ENCODE measurements at regions not wholly inside any gene's neighbourhood (a gene's known extent, or its start where the extent isn't known, plus 50 kb on each side); places are given as distances from the start of the nearest gene placed in this dataset.

DNA sequence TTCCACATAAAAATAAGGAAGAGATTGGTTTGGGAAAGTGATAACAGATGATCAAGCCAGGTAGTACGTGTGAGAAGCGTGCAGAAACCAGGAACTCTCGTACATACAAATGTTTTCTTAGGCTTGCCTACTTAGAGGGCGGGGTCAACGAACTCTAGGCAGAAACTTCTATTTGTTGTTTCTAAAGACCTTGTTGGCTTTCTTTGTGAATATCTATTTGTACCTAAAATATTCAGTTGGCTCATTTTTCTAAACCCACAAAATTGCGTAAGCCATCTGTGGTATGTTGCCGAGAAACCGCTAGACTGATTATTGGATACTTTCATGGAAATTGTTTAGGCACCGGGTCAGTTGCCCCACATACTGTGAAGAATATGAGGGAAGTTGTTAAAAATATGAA is 458.5 kb downstream of the MAT2B start:
- Histone ChIP-seq H2AFZ (ENCODE audit: low read length) (no peak overlapping the region), H3K27ac (ENCODE audit: low read depth, low read length) (no peak overlapping the region), H3K36me3 (ENCODE audit: insufficient read depth, low read length) (no peaks in the 10 kb centered on the region), H3K79me2 (ENCODE audit: insufficient read depth, low read length) (no peaks in the 10 kb centered on the region), H3K4me1 (ENCODE audit: insufficient read depth, low read length) (peaks cover 5% of the 10 kb centered on the region), H4K20me1 (ENCODE audit: insufficient read depth, low read length) (no peaks in the 10 kb centered on the region), H3K4me3 (ENCODE audit: insufficient read depth, low read length) (no peak overlapping the region), H3K27me3 (ENCODE audit: insufficient read depth, low read length) (no peaks in the 10 kb centered on the region), H3K9me3 (ENCODE audit: low read depth, low read length) (no peaks in the 10 kb centered on the region), H3K4me2 (ENCODE audit: insufficient read depth, low read length) (peak overlapping the region; percentile 42)
- TF ChIP-seq, protein P1, sequence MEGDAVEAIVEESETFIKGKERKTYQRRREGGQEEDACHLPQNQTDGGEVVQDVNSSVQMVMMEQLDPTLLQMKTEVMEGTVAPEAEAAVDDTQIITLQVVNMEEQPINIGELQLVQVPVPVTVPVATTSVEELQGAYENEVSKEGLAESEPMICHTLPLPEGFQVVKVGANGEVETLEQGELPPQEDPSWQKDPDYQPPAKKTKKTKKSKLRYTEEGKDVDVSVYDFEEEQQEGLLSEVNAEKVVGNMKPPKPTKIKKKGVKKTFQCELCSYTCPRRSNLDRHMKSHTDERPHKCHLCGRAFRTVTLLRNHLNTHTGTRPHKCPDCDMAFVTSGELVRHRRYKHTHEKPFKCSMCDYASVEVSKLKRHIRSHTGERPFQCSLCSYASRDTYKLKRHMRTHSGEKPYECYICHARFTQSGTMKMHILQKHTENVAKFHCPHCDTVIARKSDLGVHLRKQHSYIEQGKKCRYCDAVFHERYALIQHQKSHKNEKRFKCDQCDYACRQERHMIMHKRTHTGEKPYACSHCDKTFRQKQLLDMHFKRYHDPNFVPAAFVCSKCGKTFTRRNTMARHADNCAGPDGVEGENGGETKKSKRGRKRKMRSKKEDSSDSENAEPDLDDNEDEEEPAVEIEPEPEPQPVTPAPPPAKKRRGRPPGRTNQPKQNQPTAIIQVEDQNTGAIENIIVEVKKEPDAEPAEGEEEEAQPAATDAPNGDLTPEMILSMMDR (IDR thresholded peaks at IDR 0.05; ENCODE audit: extremely low read depth, low read depth, low read length) = no peak
- DNase-seq (ENCODE audit: insufficient read length, low spot score, missing footprints) = no peak

DNA sequence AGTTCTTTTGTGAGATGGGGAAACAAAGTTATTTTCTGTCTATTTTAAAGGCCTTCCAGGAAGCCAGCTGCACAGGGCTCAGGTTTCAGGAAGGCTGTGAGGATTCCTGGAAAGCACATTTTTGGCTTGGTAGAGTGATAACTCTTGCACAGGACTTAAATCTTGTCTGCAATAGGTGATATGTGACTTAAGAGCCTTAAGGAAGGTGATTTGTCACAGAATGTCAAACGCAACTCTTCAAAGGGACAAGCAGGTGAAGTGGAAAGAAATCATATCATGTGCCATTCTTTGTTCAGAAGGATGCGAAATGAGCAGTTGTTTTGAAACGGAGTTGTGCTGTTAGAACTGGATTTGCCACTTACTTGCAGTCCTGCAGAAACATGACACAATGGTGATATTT is 459.3 kb downstream of the MAT2B start:
- Histone ChIP-seq H4K20me1 (ENCODE audit: insufficient read depth, low read length) (no peaks in the 10 kb centered on the region), H3K27ac (ENCODE audit: low read depth, low read length) (no peak overlapping the region), H3K79me2 (ENCODE audit: insufficient read depth, low read length) (no peaks in the 10 kb centered on the region), H2AFZ (ENCODE audit: low read length) (no peak overlapping the region), H3K4me2 (ENCODE audit: insufficient read depth, low read length) (no peak overlapping the region), H3K27me3 (ENCODE audit: insufficient read depth, low read length) (no peaks in the 10 kb centered on the region), H3K4me1 (ENCODE audit: insufficient read depth, low read length) (peaks cover 5% of the 10 kb centered on the region), H3K9me3 (ENCODE audit: low read depth, low read length) (no peaks in the 10 kb centered on the region), H3K4me3 (ENCODE audit: insufficient read depth, low read length) (no peak overlapping the region), H3K36me3 (ENCODE audit: insufficient read depth, low read length) (no peaks in the 10 kb centered on the region)
- no peak for DNase-seq (ENCODE audit: insufficient read length, low spot score, missing footprints)
- TF ChIP-seq, protein P1 (IDR thresholded peaks at IDR 0.05; ENCODE audit: extremely low read depth, low read depth, low read length) = no peak

DNA sequence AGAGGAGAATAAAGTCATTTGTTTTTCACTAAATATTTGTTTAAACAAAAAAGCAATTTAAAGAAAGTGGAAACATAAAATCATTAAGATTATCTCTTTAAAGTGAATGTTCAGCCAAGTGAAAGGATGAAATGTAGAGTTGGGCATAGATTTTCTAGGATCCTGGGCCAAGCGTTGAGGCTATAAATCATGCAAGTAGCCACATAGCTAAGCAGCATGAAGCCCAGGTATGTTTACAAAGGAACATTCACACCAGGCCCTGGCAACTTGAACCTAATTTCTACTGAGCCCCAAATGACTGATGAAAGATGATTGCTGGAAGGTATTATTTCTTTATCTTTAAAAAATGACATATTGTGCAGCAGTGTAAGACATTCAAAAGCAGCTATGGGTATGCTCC is 461.8 kb downstream of the MAT2B start:
- no peak overlapping the region for H2AFZ ChIP-seq (ENCODE audit: low read length)
- peaks cover 5% of the 10 kb centered on the region for H3K4me1 ChIP-seq (ENCODE audit: insufficient read depth, low read length)
- H3K4me2 ChIP-seq (ENCODE audit: insufficient read depth, low read length) = no peak overlapping the region
- no peaks in the 10 kb centered on the region for H3K27me3 ChIP-seq (ENCODE audit: insufficient read depth, low read length)
- TF ChIP-seq, protein P1 (IDR thresholded peaks at IDR 0.05; ENCODE audit: extremely low read depth, low read depth, low read length) = no peak
- no peak for DNase-seq (ENCODE audit: insufficient read length, low spot score, missing footprints)
- H3K9me3 ChIP-seq (ENCODE audit: low read depth, low read length) = no peaks in the 10 kb centered on the region
- H3K27ac ChIP-seq (ENCODE audit: low read depth, low read length) = no peak overlapping the region
- no peak overlapping the region for H3K4me3 ChIP-seq (ENCODE audit: insufficient read depth, low read length)
- no peaks in the 10 kb centered on the region for H4K20me1 ChIP-seq (ENCODE audit: insufficient read depth, low read length)
- H3K79me2 ChIP-seq (ENCODE audit: insufficient read depth, low read length) = no peaks in the 10 kb centered on the region
- H3K36me3 ChIP-seq (ENCODE audit: insufficient read depth, low read length) = no peaks in the 10 kb centered on the region

DNA sequence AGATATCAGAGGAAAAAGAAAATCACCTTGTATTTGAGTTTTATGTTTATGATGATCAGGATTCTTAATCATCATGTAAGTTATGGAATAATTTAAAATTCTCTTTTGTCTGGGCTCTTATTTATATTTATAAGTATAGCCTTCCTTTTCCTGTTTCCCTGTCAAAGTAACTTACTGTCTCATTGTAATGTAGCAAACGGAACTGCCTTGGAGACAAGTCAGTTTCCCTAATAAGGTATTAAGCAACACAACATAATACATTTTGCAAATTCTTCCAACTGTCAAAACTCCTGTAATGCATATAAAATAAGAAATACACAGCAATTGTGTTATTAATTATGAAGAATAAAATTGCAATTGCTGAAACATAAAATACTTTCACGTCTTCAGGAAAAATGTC is 463.2 kb downstream of the MAT2B start:
- Histone ChIP-seq H4K20me1 (ENCODE audit: insufficient read depth, low read length) (no peaks in the 10 kb centered on the region), H3K9me3 (ENCODE audit: low read depth, low read length) (no peaks in the 10 kb centered on the region), H2AFZ (ENCODE audit: low read length) (no peak overlapping the region), H3K27me3 (ENCODE audit: insufficient read depth, low read length) (no peaks in the 10 kb centered on the region), H3K4me1 (ENCODE audit: insufficient read depth, low read length) (peaks cover 2% of the 10 kb centered on the region), H3K36me3 (ENCODE audit: insufficient read depth, low read length) (no peaks in the 10 kb centered on the region), H3K79me2 (ENCODE audit: insufficient read depth, low read length) (no peaks in the 10 kb centered on the region), H3K4me2 (ENCODE audit: insufficient read depth, low read length) (no peak overlapping the region), H3K4me3 (ENCODE audit: insufficient read depth, low read length) (no peak overlapping the region), H3K27ac (ENCODE audit: low read depth, low read length) (no peak overlapping the region)
- DNase-seq (ENCODE audit: insufficient read length, low spot score, missing footprints) = no peak
- TF ChIP-seq, protein P1 (IDR thresholded peaks at IDR 0.05; ENCODE audit: extremely low read depth, low read depth, low read length) = no peak
